IMR-90 (cell line): ENCODE measurements at regions not wholly inside any gene's neighbourhood (a gene's known extent, or its start where the extent isn't known, plus 50 kb on each side); places are given as distances from the start of the nearest gene placed in this dataset.

Source experiments
- ATAC-seq: fragments of 200-7000 bp; cut with Tn5 transposase; 2 replicates; pipeline ENCODE4 v1.9.1; 2020; ENCODE audit warnings: low read depth, mild to moderate bottlenecking, moderate library complexity
- BruUV-seq: library from RNA; stranded (reverse); fragments of 400-500 nt; replicated peaks from 2 replicates; lab custom pipeline; 2021; lab: Mats Ljungman, UMichigan
- CTCF ChIA-PET: fragments of 300-600 bp; formaldehyde crosslinking; extraction: SDS; loops from one replicate; lab custom pipeline; 2021; ENCODE audit warnings: antibody characterized with exemption; lab: Yijun Ruan, JAX
- POLR2A ChIA-PET: fragments of 300-600 bp; sonication (Branson Sonifier 250); formaldehyde crosslinking; loops from one replicate; lab custom pipeline; 2022; ENCODE audit warnings: antibody characterized with exemption; ENCODE audit not compliant: unreplicated experiment; lab: Charles Lee
- DNase-seq: peaks from one replicate; pipeline ENCODE4 v3.0.0; 2013
- H2AFZ ChIP-seq: replicated peaks from 2 replicates; pipeline ENCODE3; 2013; ENCODE audit warnings: low read length, mild to moderate bottlenecking; ENCODE audit not compliant: poor library complexity
- H2AK5ac ChIP-seq: 2 replicates; pipeline ENCODE4 v1.6.1; 2013; ENCODE audit warnings: low read depth, low read length, inconsistent platforms
- H2AK9ac ChIP-seq: replicated peaks from 2 replicates; pipeline ENCODE3; 2013; ENCODE audit warnings: mild to moderate bottlenecking, low read depth, low read length, moderate library complexity; ENCODE audit not compliant: poor library complexity
- H2BK120ac ChIP-seq: 2 replicates; pipeline ENCODE4 v1.6.1; 2013; ENCODE audit warnings: low read depth, low read length, inconsistent platforms
- H2BK15ac ChIP-seq: 3 replicates; pipeline ENCODE4 v1.6.1; 2013; ENCODE audit warnings: low read depth, low read length, inconsistent platforms
- H2BK20ac ChIP-seq: 2 replicates; pipeline ENCODE4 v1.6.1; 2013; ENCODE audit warnings: low read depth, mild to moderate bottlenecking, inconsistent platforms, low read length, moderate library complexity
- H2BK5ac ChIP-seq: 2 replicates; pipeline ENCODE4 v1.6.1; 2013; ENCODE audit warnings: mild to moderate bottlenecking, low read depth, low read length, inconsistent platforms; ENCODE audit not compliant: poor library complexity, severe bottlenecking
- H3K14ac ChIP-seq: replicated peaks from 2 replicates; pipeline ENCODE4 v1.6.1; 2013; ENCODE audit warnings: low read depth, low read length, inconsistent platforms
- H3K18ac ChIP-seq: 2 replicates; pipeline ENCODE4 v1.6.1; 2013; ENCODE audit warnings: low read depth, low read length, control low read depth
- H3K23ac ChIP-seq: 2 replicates; pipeline ENCODE4 v1.6.1; 2013; ENCODE audit warnings: low read depth, low read length, inconsistent platforms
- H3K27ac ChIP-seq: 2 replicates; pipeline ENCODE4 v1.5.1; 2013; ENCODE audit warnings: mild to moderate bottlenecking, control low read depth, low read length; ENCODE audit not compliant: insufficient read depth
- H3K27me3 ChIP-seq: 2 replicates; pipeline ENCODE4 v1.6.1; 2013; ENCODE audit warnings: low read length; ENCODE audit not compliant: control insufficient read depth, insufficient read depth
- H3K36me3 ChIP-seq: 2 replicates; pipeline ENCODE4 v1.6.1; 2013; ENCODE audit warnings: low read length, mixed read lengths; ENCODE audit not compliant: control insufficient read depth, insufficient read depth
- H3K4ac ChIP-seq: 2 replicates; pipeline ENCODE4 v1.6.1; 2013; ENCODE audit warnings: low read depth, low read length, inconsistent platforms
- H3K4me1 ChIP-seq: 2 replicates; pipeline ENCODE4 v1.6.1; 2013; ENCODE audit warnings: low read length, mixed read lengths; ENCODE audit not compliant: control insufficient read depth, insufficient read depth
- H3K4me2 ChIP-seq: 2 replicates; pipeline ENCODE4 v1.6.1; 2013; ENCODE audit warnings: low read depth, mild to moderate bottlenecking, control low read depth, low read length, moderate library complexity
- H3K4me3 ChIP-seq: 2 replicates; pipeline ENCODE4 v1.5.1; 2013; ENCODE audit warnings: low read depth, mild to moderate bottlenecking, control low read depth, low read length, moderate library complexity; ENCODE audit not compliant: insufficient read depth
- H3K56ac ChIP-seq: 2 replicates; pipeline ENCODE4 v1.6.1; 2013; ENCODE audit warnings: low read length, inconsistent platforms; ENCODE audit not compliant: insufficient read depth; ENCODE audit errors: extremely low read depth
- H3K79me1 ChIP-seq, 2 experiments: 2 replicates each; pipeline ENCODE4 v1.6.1; 2013; ENCODE audit warnings: low read length in 2 of 2, inconsistent platforms in 1 of 2, low read depth in 1 of 2
- H3K9ac ChIP-seq: 2 replicates; pipeline ENCODE4 v1.6.1; 2013; ENCODE audit warnings: low read depth, low read length, control low read depth
- H3K9me1 ChIP-seq: 2 replicates; pipeline ENCODE4 v1.6.1; 2013; ENCODE audit warnings: low read length, inconsistent platforms; ENCODE audit not compliant: insufficient read depth
- H3K9me3 ChIP-seq: 2 replicates; pipeline ENCODE4 v1.6.1; 2013; ENCODE audit warnings: low read length; ENCODE audit not compliant: control insufficient read depth, insufficient read depth
- H4K20me1 ChIP-seq: 2 replicates; pipeline ENCODE4 v1.6.1; 2013; ENCODE audit warnings: low read length, inconsistent platforms; ENCODE audit not compliant: insufficient read depth
- H4K5ac ChIP-seq: 2 replicates; pipeline ENCODE4 v1.6.1; 2013; ENCODE audit warnings: mild to moderate bottlenecking, low read depth, low read length, control low read depth
- H4K8ac ChIP-seq, 2 experiments: 2 replicates each; pipeline ENCODE4 v1.6.1; 2013; ENCODE audit warnings: low read depth in 2 of 2, low read length in 2 of 2, control low read depth in 1 of 2, inconsistent platforms in 1 of 2
- H4K91ac ChIP-seq: 2 replicates; pipeline ENCODE4 v1.6.1; 2013; ENCODE audit warnings: low read depth, low read length, inconsistent platforms; ENCODE audit not compliant: insufficient read depth
- CHD1 ChIP-seq: IDR thresholded peaks from 2 replicates; pipeline ENCODE4 v1.6.1; 2012; ENCODE audit warnings: low read depth, low read length, improper control_type of control experiment
- FOS ChIP-seq: fragments of 150-350 bp; IDR thresholded peaks from 2 replicates; pipeline ENCODE4 v1.6.1; 2016; ENCODE audit warnings: low read depth, low read length
- POLR2A ChIP-seq: IDR thresholded peaks from 2 replicates; pipeline ENCODE4 v1.6.1; 2012; ENCODE audit warnings: mild to moderate bottlenecking, low read depth, low read length
- WGBS, 2 experiments: methylation state at CpG; one replicate each; pipeline versions ENCODE4 v1.1.5 to v1.1.7; 2013; ENCODE audit warnings: missing lambda C conversion rate in 2 of 2; ENCODE audit not compliant: insufficient read length in 1 of 2; ENCODE audit errors: extremely low coverage in 2 of 2; 5-methylcytosine and 5-hydroxymethylcytosine counted together
- dilution Hi-C: fragments of 300-500 bp; cut with HindIII; formaldehyde crosslinking; loops from one replicate; pipeline ENCODE4 v1.14.3; 2018; ENCODE audit warnings: low sequenced_read_pairs; ENCODE audit not compliant: unreplicated experiment
- in situ Hi-C: fragments of 300-500 bp; cut with MboI; formaldehyde crosslinking; loops from 3 replicates; pipeline ENCODE4 v1.14.3; 2019; ENCODE audit warnings: low sequenced_read_pairs, inconsistent platforms, mixed read lengths
- intact Hi-C: fragments of 100-400 bp; cut with micrococcal nuclease; formaldehyde crosslinking; loops from 2 replicates; pipeline ENCODE4 v1.10.0; 2022

- Histone ChIP-seq H2AK9ac (peak overlapping the region; percentile 96), H3K4ac (peak overlapping the region; percentile 100), H2BK5ac (peak overlapping the region; percentile 92), H3K27me3 (no peaks in the 10 kb centered on the region), H3K36me3 (no peaks in the 10 kb centered on the region), H3K4me3 (no peak overlapping the region), H2AFZ (peak overlapping the region; percentile 64), H3K4me2 (no peak overlapping the region), H3K9ac (peak overlapping the region; percentile 5), H4K20me1 (no peaks in the 10 kb centered on the region), H3K4me1 (peaks cover 25% of the 10 kb centered on the region), H2BK120ac (peak overlapping the region; percentile 100), H3K14ac (peak overlapping the region; percentile 85), H4K8ac (peak overlapping the region; percentile 87 to 99), H2BK15ac (peak overlapping the region; percentile 95; the same call in 2 of the 3 replicates), H4K91ac (peak overlapping the region; percentile 99), H3K9me3 (no peaks in the 10 kb centered on the region), H3K18ac (peak overlapping the region; percentile 95), H2AK5ac (peak overlapping the region; percentile 100), H4K5ac (peak overlapping the region; percentile 93), H3K56ac (peak overlapping the region; percentile 83), H3K79me1 (peaks cover 0 to 27% of the 10 kb centered on the region in 2 experiments; a peak in 3 of 4 replicates), H3K9me1 (peaks cover 25% of the 10 kb centered on the region), H3K27ac (peak overlapping the region; percentile 88), H3K23ac (peak overlapping the region; percentile 92), H2BK20ac (peak overlapping the region; percentile 99)
- CTCF ChIA-PET, result no interaction called here
- no peak for DNase-seq
- peak; percentile 3; the same call in 1 of the 2 replicates for ATAC-seq
- intact Hi-C loops, result loop anchor here (5.0 kb wide), 1 partner anchor 100 kb away; the partner anchor contains the start of gene CEBPB
- in situ Hi-C loops, result no loop called here
- WGBS, 2 experiments, result 0% methylated on average over 2 of the region's 8 CpGs; no CpG with 5 or more reads in 1 of the 2 experiments
- BruUV-seq, result no TSS peak
- TF ChIP-seq CHD1 (no peak), FOS (no peak), POLR2A (peak; percentile 43; the same call in 1 of the 2 replicates)
- POLR2A ChIA-PET, result interaction anchor here (1.1 kb wide), 1 partner anchor 12 kb away, joined by 3 read pairs; no protein-coding TSS in a partner anchor
- dilution Hi-C loops, result no loop called here
Measured at GRCh38 chr20:50292079-50292590, 101.5 kb downstream of the CEBPB start.
